T-helper 1 cell treated with Interleukin-12 subunit alpha and Interleukin-12 subunit beta and Interleukin-4 antibody, amounts not matched to agents 30 μg/mL and 1 μg/mL, for 36 hours (primary cell): ENCODE measurements at regions not wholly inside any gene's neighbourhood (a gene's known extent, or its start where the extent isn't known, plus 50 kb on each side); places are given as distances from the start of the nearest gene placed in this dataset.

Source experiments
- H3K27ac Mint-ChIP-seq: one replicate; pipeline ENCODE4 v1.8.0; 2021; ENCODE audit warnings: mild to moderate bottlenecking, mixed read lengths
- H3K27me3 Mint-ChIP-seq: one replicate; pipeline ENCODE4 v1.8.0; 2021; ENCODE audit warnings: low read depth, mixed read lengths
- H3K36me3 Mint-ChIP-seq: one replicate; pipeline ENCODE4 v1.8.0; 2021; ENCODE audit warnings: low read depth, mixed read lengths
- H3K4me1 Mint-ChIP-seq: one replicate; pipeline ENCODE4 v1.8.0; 2021; ENCODE audit warnings: low read depth, mixed read lengths
- H3K4me3 Mint-ChIP-seq: one replicate; pipeline ENCODE4 v1.8.0; 2021; ENCODE audit warnings: mild to moderate bottlenecking, moderate library complexity, mixed read lengths
- H3K9me3 Mint-ChIP-seq: one replicate; pipeline ENCODE4 v1.8.0; 2021; ENCODE audit warnings: mixed read lengths

GRCh38 chr2:129753261-129753660 lies 226.2 kb upstream of the RAB6C start:
- H3K27ac Mint-ChIP-seq = no peak overlapping the region
- H3K4me3 Mint-ChIP-seq = no peak overlapping the region
- no peaks in the 10 kb centered on the region for H3K36me3 Mint-ChIP-seq
- no peaks in the 10 kb centered on the region for H3K4me1 Mint-ChIP-seq
- no peaks in the 10 kb centered on the region for H3K27me3 Mint-ChIP-seq
- H3K9me3 Mint-ChIP-seq = no peaks in the 10 kb centered on the region

GRCh38 chr2:129754421-129754820 lies 225.0 kb upstream of the RAB6C start:
- no peaks in the 10 kb centered on the region for H3K4me1 Mint-ChIP-seq
- no peak overlapping the region for H3K27ac Mint-ChIP-seq
- no peak overlapping the region for H3K4me3 Mint-ChIP-seq

GRCh38 chr2:129754831-129755230 lies 224.6 kb upstream of the RAB6C start:
- H3K4me3 Mint-ChIP-seq = no peak overlapping the region
- H3K36me3 Mint-ChIP-seq = no peaks in the 10 kb centered on the region
- H3K27ac Mint-ChIP-seq = no peak overlapping the region
- H3K27me3 Mint-ChIP-seq = no peaks in the 10 kb centered on the region
- no peaks in the 10 kb centered on the region for H3K4me1 Mint-ChIP-seq
- no peaks in the 10 kb centered on the region for H3K9me3 Mint-ChIP-seq

More at GRCh38 chr2:129754421-129754820, 225.0 kb upstream of the RAB6C start:
- Mint-ChIP-seq H3K27me3 (no peaks in the 10 kb centered on the region), H3K36me3 (no peaks in the 10 kb centered on the region), H3K9me3 (no peaks in the 10 kb centered on the region)

GRCh38 chr2:129755786-129756185 lies 223.7 kb upstream of the RAB6C start:
- Mint-ChIP-seq H3K36me3 (no peaks in the 10 kb centered on the region), H3K4me3 (no peak overlapping the region), H3K9me3 (no peaks in the 10 kb centered on the region), H3K4me1 (no peaks in the 10 kb centered on the region), H3K27me3 (no peaks in the 10 kb centered on the region), H3K27ac (no peak overlapping the region)

GRCh38 chr2:129756276-129756675 lies 223.2 kb upstream of the RAB6C start:
- Mint-ChIP-seq H3K4me3 (no peak overlapping the region), H3K27me3 (no peaks in the 10 kb centered on the region), H3K4me1 (no peaks in the 10 kb centered on the region), H3K27ac (no peak overlapping the region), H3K9me3 (no peaks in the 10 kb centered on the region), H3K36me3 (no peaks in the 10 kb centered on the region)

GRCh38 chr2:129757366-129757914 lies 222.0 kb upstream of the RAB6C start:
- Mint-ChIP-seq H3K36me3 (no peaks in the 10 kb centered on the region), H3K9me3 (no peaks in the 10 kb centered on the region), H3K27ac (no peak overlapping the region), H3K27me3 (no peaks in the 10 kb centered on the region), H3K4me1 (no peaks in the 10 kb centered on the region), H3K4me3 (no peak overlapping the region)

GRCh38 chr2:129757915-129758783 lies 221.3 kb upstream of the RAB6C start:
- Mint-ChIP-seq H3K27ac (no peak overlapping the region), H3K4me1 (no peaks in the 10 kb centered on the region), H3K27me3 (no peaks in the 10 kb centered on the region), H3K36me3 (no peaks in the 10 kb centered on the region), H3K4me3 (no peak overlapping the region), H3K9me3 (no peaks in the 10 kb centered on the region)

- H3K4me1 Mint-ChIP-seq = no peaks in the 10 kb centered on the region
- H3K27me3 Mint-ChIP-seq = no peaks in the 10 kb centered on the region
- no peaks in the 10 kb centered on the region for H3K9me3 Mint-ChIP-seq
- H3K36me3 Mint-ChIP-seq = no peaks in the 10 kb centered on the region
- H3K27ac Mint-ChIP-seq = no peak overlapping the region
- H3K4me3 Mint-ChIP-seq = no peak overlapping the region
Observed at GRCh38 chr2:129758784-129759471, 220.5 kb upstream of the RAB6C start.

GRCh38 chr2:129759472-129760010 lies 219.9 kb upstream of the RAB6C start:
- H3K9me3 Mint-ChIP-seq = no peaks in the 10 kb centered on the region
- no peaks in the 10 kb centered on the region for H3K4me1 Mint-ChIP-seq
- H3K36me3 Mint-ChIP-seq = no peaks in the 10 kb centered on the region
- no peak overlapping the region for H3K4me3 Mint-ChIP-seq
- no peak overlapping the region for H3K27ac Mint-ChIP-seq
- no peaks in the 10 kb centered on the region for H3K27me3 Mint-ChIP-seq

GRCh38 chr2:129760669-129761068 lies 218.8 kb upstream of the RAB6C start:
- H3K36me3 Mint-ChIP-seq = no peaks in the 10 kb centered on the region
- no peak overlapping the region for H3K27ac Mint-ChIP-seq
- no peak overlapping the region for H3K4me3 Mint-ChIP-seq

GRCh38 chr2:129761569-129762021 lies 217.9 kb upstream of the RAB6C start:
- H3K4me3 Mint-ChIP-seq = no peak overlapping the region
- H3K27ac Mint-ChIP-seq = no peak overlapping the region
- no peaks in the 10 kb centered on the region for H3K4me1 Mint-ChIP-seq
- H3K27me3 Mint-ChIP-seq = no peaks in the 10 kb centered on the region
- no peaks in the 10 kb centered on the region for H3K9me3 Mint-ChIP-seq
- no peaks in the 10 kb centered on the region for H3K36me3 Mint-ChIP-seq

More at GRCh38 chr2:129760669-129761068, 218.8 kb upstream of the RAB6C start:
- no peaks in the 10 kb centered on the region for H3K4me1 Mint-ChIP-seq
- no peaks in the 10 kb centered on the region for H3K27me3 Mint-ChIP-seq
- H3K9me3 Mint-ChIP-seq = no peaks in the 10 kb centered on the region

- Mint-ChIP-seq H3K36me3 (no peaks in the 10 kb centered on the region), H3K27me3 (no peaks in the 10 kb centered on the region), H3K4me3 (no peak overlapping the region), H3K27ac (no peak overlapping the region), H3K4me1 (no peaks in the 10 kb centered on the region), H3K9me3 (no peaks in the 10 kb centered on the region)
Observed at GRCh38 chr2:129762386-129763189, 216.9 kb upstream of the RAB6C start.

GRCh38 chr2:129763190-129763846 lies 216.1 kb upstream of the RAB6C start:
- H3K4me3 Mint-ChIP-seq = no peak overlapping the region
- H3K9me3 Mint-ChIP-seq = no peaks in the 10 kb centered on the region
- no peak overlapping the region for H3K27ac Mint-ChIP-seq
- no peaks in the 10 kb centered on the region for H3K4me1 Mint-ChIP-seq
- no peaks in the 10 kb centered on the region for H3K27me3 Mint-ChIP-seq
- H3K36me3 Mint-ChIP-seq = no peaks in the 10 kb centered on the region

GRCh38 chr2:129763966-129764365 lies 215.5 kb upstream of the RAB6C start:
- Mint-ChIP-seq H3K36me3 (no peaks in the 10 kb centered on the region), H3K4me1 (no peaks in the 10 kb centered on the region), H3K4me3 (no peak overlapping the region), H3K27me3 (no peaks in the 10 kb centered on the region), H3K9me3 (no peaks in the 10 kb centered on the region), H3K27ac (no peak overlapping the region)
